GM10266 (cell line): ENCODE measurements at regions not wholly inside any gene's neighbourhood (a gene's known extent, or its start where the extent isn't known, plus 50 kb on each side); places are given as distances from the start of the nearest gene placed in this dataset.

Experiments used
- DNase-seq: peaks from one replicate; pipeline ENCODE4 v3.0.0; 2012; ENCODE audit errors: extremely low spot score
- CTCF ChIP-seq: IDR thresholded peaks from 2 replicates; pipeline ENCODE4 v1.5.1; 2012; ENCODE audit warnings: mild to moderate bottlenecking, low read depth; ENCODE audit not compliant: control insufficient read depth, insufficient read depth; ENCODE audit errors: missing control alignments

GRCh38 chr5:153080940-153081339 is 409.5 kb upstream of the GRIA1 start:
- no peak for DNase-seq
- TF ChIP-seq CTCF: no peak

GRCh38 chr5:153081385-153081784 is 409.1 kb upstream of the GRIA1 start:
- DNase-seq: no peak
- no peak for TF ChIP-seq CTCF

DNA sequence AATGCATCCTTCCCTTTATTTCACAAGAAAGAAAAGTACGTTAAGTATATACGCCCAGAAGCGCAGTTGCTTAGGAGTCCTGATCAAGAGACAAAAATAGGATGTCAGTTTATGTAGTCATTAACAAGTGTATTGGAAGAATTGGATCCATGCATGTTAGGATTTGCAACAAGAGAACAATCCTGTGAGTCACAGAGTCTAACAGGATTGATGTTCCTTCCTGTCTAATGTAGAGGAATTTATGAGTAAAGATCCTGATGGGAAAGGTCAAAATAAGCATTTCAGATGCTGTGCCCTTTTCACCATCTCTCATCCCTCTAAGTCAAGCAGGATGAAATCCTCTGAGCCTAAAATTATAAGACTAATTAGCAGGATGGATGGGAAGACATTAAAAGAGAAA is 406.0 kb upstream of the GRIA1 start:
- no peak for DNase-seq
- no peak for TF ChIP-seq CTCF

GRCh38 chr5:153086486-153086885 is 404.0 kb upstream of the GRIA1 start:
- TF ChIP-seq CTCF: no peak
- DNase-seq: no peak

- no peak for TF ChIP-seq CTCF
- no peak for DNase-seq
Observed at GRCh38 chr5:153088538-153088937, 401.9 kb upstream of the GRIA1 start.

DNA sequence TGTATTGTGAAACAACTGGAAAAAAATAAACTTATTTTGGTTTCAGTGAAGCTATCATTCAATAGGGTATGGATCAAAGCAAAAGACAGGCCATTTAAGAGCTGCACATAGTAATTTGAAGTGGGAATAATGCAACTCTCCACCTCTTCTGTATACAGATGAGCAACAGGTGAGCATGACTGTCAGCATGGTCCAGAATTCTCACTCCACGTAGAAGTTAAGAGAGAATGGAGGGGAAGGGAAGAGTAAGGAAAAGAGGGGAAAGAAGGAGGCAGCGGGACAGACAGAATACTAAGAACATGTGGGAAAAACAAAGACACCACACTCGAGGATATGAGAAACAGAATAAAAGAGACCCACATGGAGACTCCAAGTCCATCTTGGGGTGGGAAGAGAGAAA is 396.1 kb upstream of the GRIA1 start:
- no peak for DNase-seq
- TF ChIP-seq CTCF: no peak

DNA sequence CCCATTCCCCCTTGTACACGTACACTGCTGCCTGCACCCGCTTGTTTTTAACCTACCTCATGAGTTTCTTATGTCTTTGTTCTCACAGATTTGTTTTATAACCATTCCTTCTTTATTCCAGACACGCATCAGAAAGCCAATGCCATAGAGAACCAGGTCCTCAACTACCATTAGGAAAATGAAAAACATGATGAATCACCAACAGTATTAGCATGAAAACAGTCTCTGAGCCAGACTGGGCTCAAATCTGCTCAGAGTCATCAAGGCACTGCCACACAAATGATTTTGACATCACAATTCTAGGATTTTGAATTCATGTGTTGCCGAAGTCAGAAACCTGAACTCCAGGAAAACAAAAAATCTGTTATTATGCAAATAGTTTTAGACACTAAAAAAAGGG is 394.1 kb upstream of the GRIA1 start:
- no peak for DNase-seq
- no peak for TF ChIP-seq CTCF
